ENCODE measurements at regions not wholly inside any gene's neighbourhood (a gene's known extent, or its start where the extent isn't known, plus 50 kb on each side); places are given as distances from the start of the nearest gene placed in this dataset.

DNA sequence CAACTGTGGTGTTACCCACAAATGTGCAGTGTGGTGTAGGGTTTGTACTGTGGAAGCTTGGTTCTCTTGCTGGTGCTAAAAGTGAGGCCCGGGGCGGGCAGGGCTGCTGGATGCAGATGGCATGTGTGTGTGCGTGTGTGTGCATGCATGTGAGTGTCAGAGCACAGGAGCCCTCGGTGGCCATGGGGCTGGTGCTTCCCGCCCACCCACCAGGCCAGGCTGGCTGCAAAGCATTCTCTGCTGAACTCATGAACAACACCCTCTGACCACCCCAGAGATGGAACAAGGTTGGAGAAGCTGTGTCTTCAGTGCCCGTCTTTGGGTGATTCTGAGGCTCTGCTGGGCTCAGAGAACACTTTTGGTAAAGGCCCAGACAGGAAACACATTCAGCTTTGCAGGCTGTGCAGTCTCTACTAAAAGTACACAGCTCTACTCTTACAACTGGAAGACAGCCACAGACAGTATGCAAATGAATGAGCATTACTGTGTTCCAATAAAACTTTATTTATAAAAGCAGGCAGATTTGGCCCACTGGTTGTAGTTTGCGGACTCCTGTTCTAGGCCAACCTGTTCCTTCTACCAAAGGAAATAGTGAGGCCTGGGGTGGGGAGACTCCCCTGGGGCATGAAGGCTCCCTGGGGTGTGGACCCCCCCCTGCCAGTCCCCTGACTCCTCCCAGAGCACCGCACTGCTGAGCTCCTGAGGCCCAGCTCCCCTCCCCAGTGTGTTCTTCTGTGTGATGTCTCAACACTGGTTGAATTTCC lies 225.3 kb upstream of the HDAC4 start:
- ChIA-PET POLR2A (no interaction called here), CTCF (interaction anchor here (1.3 kb wide), 1 partner anchor 14 kb away, joined by 3 read pairs; no protein-coding TSS in a partner anchor)
- TF ChIP-seq, protein P1, sequence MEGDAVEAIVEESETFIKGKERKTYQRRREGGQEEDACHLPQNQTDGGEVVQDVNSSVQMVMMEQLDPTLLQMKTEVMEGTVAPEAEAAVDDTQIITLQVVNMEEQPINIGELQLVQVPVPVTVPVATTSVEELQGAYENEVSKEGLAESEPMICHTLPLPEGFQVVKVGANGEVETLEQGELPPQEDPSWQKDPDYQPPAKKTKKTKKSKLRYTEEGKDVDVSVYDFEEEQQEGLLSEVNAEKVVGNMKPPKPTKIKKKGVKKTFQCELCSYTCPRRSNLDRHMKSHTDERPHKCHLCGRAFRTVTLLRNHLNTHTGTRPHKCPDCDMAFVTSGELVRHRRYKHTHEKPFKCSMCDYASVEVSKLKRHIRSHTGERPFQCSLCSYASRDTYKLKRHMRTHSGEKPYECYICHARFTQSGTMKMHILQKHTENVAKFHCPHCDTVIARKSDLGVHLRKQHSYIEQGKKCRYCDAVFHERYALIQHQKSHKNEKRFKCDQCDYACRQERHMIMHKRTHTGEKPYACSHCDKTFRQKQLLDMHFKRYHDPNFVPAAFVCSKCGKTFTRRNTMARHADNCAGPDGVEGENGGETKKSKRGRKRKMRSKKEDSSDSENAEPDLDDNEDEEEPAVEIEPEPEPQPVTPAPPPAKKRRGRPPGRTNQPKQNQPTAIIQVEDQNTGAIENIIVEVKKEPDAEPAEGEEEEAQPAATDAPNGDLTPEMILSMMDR (IDR thresholded peaks at IDR 0.05; ENCODE audit: control extremely low read depth, extremely low read depth, low read depth, missing control alignments) = no peak
- DNase-seq (ENCODE audit: extremely low spot score) = no peak

DNA sequence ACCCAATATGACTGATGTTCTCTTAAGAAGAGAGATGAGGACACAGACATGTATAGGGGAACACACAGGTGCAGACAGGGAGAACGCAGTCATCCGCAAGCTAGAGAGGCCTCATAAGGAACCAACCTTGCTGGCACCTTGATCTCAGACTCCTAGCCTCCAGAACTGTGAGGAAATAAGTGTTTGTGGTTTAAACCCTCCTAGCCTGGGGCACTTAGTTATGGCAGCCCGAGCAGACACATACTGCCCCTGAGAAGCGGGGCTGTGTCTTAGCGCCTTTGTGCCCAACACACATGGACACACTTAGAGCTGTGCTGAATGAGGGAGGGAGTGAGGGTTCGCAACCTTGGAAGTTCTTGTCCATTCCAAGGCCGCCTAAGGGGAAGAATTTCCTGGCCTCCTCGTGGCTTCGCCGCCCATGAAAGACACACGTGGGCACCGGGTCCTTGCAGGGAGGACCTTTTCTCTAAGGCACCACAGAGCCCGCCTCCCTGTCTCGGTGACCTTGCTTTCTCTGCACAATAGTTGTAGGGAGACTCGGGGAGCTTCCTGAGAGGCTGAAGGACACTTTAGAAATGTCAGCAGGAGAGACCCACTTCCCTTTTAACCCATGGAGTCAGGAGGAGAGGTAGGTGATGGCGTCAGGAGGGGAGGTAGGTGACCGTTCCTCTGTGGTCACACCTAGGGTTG lies 224.5 kb upstream of the HDAC4 start:
- DNase-seq (ENCODE audit: extremely low spot score) = no peak
- ChIA-PET CTCF (no interaction called here), POLR2A (no interaction called here)
- TF ChIP-seq, protein P1 (IDR thresholded peaks at IDR 0.05; ENCODE audit: control extremely low read depth, extremely low read depth, low read depth, missing control alignments) = no peak

DNA sequence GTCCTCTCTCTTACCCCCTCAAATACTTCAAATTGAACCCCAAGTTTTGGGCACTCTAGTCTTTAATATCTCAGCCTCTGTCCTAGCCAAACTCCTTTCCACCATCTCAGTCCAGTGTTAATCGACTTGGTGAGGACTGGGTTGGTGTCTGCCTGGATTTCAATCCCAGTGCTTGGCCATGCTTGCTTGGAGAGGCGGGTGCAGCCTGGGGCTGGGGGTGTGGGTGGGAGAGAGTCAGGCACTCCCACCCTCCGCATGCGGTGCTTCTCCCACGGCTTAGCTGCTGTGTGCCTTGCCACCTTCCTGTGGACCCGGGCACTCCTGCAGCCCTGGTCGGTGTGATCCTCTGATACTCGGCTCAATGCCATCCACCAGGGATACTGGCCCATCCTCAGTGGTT lies 220.8 kb upstream of the HDAC4 start:
- TF ChIP-seq, protein P1 (IDR thresholded peaks at IDR 0.05; ENCODE audit: control extremely low read depth, extremely low read depth, low read depth, missing control alignments) = no peak
- ChIA-PET CTCF (no interaction called here), POLR2A (no interaction called here)
- DNase-seq (ENCODE audit: extremely low spot score) = no peak

DNA sequence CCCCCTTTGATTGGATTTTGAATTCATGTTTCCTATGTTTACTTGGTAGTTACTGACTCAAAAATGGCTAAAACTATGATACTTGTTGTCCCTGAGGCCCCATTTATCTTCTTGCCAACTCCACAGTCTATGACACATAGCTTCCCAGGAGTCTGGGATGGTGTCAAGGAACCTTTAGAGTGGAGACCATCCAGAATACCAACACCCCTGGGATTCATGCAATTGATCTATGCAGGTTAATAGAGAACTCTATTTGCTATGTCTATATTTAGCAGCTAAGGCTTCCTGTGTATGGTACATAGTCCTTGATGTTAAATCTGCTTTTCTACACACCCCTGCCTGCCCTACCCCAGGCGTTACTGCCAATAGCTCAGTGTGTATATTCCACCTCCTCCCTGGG lies 218.5 kb upstream of the HDAC4 start:
- TF ChIP-seq, protein P1 (IDR thresholded peaks at IDR 0.05; ENCODE audit: control extremely low read depth, extremely low read depth, low read depth, missing control alignments) = no peak
- no peak for DNase-seq (ENCODE audit: extremely low spot score)
- ChIA-PET CTCF (interaction anchor here (1.4 kb wide), 1 partner anchor 11 kb away, joined by 4 read pairs; no protein-coding TSS in a partner anchor), POLR2A (no interaction called here)

DNA sequence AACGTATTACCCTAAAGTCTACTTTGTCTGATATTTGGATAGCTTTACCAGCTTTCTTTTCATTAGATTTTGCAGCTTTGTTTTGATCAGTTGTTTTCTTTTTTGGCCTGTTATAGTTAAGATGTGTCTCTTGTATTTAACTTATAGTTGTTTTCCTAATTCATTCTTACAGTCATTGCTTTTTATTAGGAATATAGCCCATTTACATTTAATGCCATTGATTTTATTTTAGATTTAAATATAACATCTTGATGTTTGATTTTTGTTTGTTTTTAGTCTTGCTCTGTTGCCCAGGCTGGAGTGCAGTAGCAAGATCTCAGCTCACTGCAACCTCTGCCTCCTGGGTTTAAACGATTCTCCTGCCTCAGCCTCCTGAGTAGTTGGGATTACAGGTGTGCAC lies 215.9 kb upstream of the HDAC4 start:
- TF ChIP-seq, protein P1 (IDR thresholded peaks at IDR 0.05; ENCODE audit: control extremely low read depth, extremely low read depth, low read depth, missing control alignments) = no peak
- CTCF ChIA-PET = no interaction called here
- POLR2A ChIA-PET = no interaction called here
- DNase-seq (ENCODE audit: extremely low spot score) = no peak

DNA sequence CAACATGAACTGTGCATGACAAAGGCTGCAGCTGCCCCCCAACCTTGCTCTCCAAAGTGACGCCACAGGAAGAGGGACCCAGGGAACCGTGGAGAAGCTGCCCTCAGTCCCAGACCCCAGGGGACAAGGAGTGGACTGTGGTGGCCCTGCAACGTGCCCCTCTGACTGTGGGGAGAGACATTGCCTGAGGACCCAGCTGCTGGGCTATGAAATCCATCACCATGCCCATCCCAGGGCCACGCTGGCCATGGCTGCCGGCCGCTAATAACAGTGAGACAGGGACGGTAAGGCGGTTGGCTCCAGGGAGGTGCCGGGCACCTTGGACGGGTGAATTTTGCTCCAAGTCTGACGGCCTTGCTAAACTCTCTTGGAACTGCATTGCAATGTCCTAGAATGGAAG lies 211.3 kb upstream of the HDAC4 start:
- ChIA-PET CTCF (no interaction called here), POLR2A (no interaction called here)
- no peak for DNase-seq (ENCODE audit: extremely low spot score)
- TF ChIP-seq, protein P1 (IDR thresholded peaks at IDR 0.05; ENCODE audit: control extremely low read depth, extremely low read depth, low read depth, missing control alignments) = no peak

All from GM10248 (cell line).